ENCODE measurements at regions not wholly inside any gene's neighbourhood (a gene's known extent, or its start where the extent isn't known, plus 50 kb on each side); places are given as distances from the start of the nearest gene placed in this dataset.

DNA sequence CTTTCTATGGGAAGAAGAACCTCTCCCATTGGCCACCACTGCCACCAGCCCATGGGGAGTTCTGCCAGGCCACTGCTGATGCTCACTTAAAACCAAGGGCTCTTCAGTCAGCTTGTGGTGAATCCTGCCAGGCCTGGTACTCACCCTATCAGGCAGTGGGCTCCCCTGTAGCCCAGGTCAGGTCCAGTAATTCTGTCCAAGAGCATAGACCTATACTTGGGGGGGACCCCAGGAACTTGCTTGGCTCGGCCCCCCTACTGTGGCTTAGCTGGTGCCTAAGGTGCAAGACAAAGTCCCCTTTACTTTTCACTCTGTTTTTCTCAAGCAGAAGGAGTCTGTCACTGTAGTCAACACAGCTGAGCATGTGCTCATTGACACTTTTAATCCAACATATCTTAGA, 1012.2 kb downstream of the PCDH19 start:
- TF ChIP-seq, protein P1, sequence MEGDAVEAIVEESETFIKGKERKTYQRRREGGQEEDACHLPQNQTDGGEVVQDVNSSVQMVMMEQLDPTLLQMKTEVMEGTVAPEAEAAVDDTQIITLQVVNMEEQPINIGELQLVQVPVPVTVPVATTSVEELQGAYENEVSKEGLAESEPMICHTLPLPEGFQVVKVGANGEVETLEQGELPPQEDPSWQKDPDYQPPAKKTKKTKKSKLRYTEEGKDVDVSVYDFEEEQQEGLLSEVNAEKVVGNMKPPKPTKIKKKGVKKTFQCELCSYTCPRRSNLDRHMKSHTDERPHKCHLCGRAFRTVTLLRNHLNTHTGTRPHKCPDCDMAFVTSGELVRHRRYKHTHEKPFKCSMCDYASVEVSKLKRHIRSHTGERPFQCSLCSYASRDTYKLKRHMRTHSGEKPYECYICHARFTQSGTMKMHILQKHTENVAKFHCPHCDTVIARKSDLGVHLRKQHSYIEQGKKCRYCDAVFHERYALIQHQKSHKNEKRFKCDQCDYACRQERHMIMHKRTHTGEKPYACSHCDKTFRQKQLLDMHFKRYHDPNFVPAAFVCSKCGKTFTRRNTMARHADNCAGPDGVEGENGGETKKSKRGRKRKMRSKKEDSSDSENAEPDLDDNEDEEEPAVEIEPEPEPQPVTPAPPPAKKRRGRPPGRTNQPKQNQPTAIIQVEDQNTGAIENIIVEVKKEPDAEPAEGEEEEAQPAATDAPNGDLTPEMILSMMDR (IDR thresholded peaks at IDR 0.05; ENCODE audit: borderline replicate concordance, insufficient read depth, low read depth, low read length), result no peak

DNA sequence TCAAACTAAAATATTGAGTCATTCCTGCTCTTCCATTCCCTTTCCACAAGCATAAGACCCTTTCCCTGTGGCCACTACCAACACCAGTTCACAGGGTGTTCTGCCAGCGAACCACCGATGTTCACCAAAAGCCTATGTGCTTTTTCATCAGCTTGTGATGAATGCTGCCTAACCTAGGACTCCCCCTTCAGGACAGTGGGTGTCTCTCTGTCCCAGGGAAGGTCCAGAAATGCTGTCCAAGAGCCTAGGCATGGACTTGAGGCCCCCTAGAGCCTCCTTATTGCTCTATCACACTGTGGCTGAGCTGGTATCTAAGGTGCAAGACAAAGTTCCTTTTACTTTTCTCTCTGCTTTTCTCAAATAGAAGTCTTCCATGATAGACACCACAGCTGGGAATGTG, 1015.6 kb downstream of the PCDH19 start:
- TF ChIP-seq, protein P1 (IDR thresholded peaks at IDR 0.05; ENCODE audit: borderline replicate concordance, insufficient read depth, low read depth, low read length), result 0 out of 2 replicates have a peak, but pooled peaks have one; percentile 10
- no peak overlapping the region for H3K4me3 ChIP-seq (ENCODE audit: low read depth, low read length)

More for the DNA sequence above, 1012.2 kb downstream of the PCDH19 start:
- no peak overlapping the region for H3K4me3 ChIP-seq (ENCODE audit: low read depth, low read length)

DNA sequence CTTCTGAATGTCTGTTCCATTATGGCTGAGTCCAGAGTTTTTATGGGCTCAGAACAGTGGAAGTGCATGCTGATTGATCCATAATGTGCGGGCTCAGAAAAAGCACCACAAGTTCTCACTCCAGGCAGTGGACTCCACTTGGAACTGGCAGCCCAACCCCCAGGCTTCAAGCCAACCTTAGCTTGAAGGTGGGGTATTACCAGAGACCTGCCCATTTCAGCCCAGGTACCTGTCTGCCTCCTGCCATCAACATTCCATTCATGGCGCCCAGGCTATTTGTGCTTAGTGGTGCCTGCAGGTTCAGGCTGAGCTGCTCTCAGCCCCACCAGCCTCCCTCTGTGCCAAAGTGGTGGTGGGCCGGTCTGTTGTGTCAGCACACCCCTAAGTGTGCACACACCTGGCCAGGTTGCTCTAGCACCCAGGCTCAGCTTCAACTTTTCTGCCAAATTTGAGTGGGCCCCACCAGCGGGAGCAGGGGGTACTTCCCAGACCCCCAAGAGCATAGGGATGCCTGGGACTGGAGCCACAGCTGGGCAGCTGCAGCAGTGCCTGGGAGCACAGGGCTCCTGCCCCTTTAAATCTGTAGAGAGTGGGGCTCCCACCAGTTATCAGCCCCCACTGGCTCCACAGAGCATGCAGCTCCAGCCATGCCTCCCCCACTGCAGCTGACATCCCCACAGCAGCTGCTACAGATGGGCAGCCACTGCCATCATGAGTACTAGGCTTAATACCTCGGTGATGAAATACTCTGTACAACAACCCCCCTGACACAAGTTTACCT, 1025.3 kb downstream of the PCDH19 start:
- H3K4me3 ChIP-seq (ENCODE audit: low read depth, low read length), result no peak overlapping the region
- TF ChIP-seq, protein P1 (IDR thresholded peaks at IDR 0.05; ENCODE audit: borderline replicate concordance, insufficient read depth, low read depth, low read length), result no peak

DNA sequence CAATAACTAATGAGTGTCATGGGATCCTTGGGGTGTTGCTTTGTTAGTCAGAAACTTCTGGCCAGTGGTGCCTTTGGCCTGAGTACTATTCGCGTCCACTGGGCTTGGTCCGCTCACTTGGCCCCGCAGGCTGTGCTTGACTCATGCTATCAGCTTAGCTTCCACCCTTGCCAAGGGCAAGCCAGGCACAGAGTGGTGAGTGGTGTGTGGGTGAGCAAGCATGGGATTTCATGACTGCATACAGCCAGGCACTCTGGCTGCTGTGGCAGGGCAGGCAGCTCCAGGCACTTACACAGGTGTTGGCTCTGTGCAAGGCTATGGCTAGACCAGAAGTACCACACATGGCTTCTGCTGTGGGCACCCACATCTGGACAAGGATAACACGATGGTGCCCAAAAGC, 1026.3 kb downstream of the PCDH19 start:
- H3K4me3 ChIP-seq (ENCODE audit: low read depth, low read length), result no peak overlapping the region
- TF ChIP-seq, protein P1 (IDR thresholded peaks at IDR 0.05; ENCODE audit: borderline replicate concordance, insufficient read depth, low read depth, low read length), result no peak

DNA sequence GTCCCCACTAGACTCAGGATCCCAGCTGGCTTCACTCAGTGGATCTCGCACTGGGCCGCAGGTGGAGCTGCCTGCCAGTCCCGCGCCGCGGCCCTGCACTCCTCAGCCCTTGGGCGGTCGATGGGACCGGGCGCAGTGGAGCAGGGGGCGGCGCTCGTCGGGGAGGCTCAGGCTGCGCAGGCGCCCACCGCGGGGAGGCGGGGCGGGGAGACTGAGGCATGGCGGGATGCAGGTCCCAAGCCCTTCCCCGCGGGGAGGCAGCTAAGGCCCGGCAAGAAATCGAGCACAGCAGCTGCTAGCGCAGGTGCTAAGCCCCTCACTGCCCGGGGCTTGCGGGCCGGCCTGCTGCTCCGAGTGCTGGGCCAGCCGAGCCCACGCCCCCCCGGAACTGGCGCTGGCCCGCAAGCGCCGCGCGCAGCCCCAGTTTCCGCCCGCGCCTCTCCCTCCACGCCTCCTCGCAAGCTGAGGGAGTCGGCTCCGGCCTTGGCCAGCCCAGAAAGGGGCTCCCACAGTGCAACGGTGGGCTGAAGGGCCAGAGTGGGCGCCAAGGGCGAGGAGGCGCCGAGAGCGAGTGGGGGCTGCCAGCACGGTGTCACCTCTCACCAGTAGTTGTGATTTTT, 1038.0 kb downstream of the PCDH19 start:
- no peak overlapping the region for H3K4me3 ChIP-seq (ENCODE audit: low read depth, low read length)
- TF ChIP-seq, protein P1 (IDR thresholded peaks at IDR 0.05; ENCODE audit: borderline replicate concordance, insufficient read depth, low read depth, low read length), result no peak

DNA sequence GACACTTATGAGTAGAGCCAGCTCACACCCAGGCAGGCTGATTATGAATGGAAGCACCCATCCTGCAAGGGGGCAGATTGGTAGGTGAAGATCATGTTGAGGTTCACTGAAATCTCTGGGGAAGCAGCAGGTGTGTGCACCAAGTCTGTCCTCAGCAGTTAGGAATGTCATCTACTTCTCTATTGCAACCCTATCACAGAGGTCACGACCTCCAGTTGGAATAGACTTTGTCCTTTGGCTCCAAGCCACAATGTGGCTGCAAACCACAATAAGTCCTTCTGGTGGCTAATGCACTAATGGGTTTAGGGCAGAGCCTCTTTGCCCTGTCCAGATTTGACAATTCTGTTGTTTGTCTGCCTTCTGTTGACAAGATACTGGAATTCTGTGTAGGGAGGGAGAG, 1056.7 kb downstream of the PCDH19 start:
- no peak overlapping the region for H3K4me3 ChIP-seq (ENCODE audit: low read depth, low read length)
- TF ChIP-seq, protein P1 (IDR thresholded peaks at IDR 0.05; ENCODE audit: borderline replicate concordance, insufficient read depth, low read depth, low read length), result no peak

DNA sequence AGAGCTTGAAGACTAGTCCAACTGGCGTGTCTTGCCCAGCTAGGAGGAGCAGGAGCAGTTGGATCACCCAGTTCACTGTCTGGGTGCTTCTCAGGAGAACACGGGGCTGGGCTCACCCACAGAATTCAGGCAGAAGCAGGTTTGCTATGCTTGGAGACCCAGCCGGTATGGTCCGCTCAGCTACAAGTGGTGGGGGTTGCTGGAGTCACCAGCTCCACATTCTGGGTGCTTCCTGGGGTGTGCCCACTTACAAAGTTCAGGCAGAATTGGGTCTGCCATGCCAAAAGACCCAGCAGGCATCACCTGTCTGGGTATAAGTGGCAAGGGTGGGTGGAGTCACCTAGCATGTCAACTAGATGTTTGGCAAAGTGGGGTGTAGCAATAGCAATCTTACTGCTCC, 1061.8 kb downstream of the PCDH19 start:
- TF ChIP-seq, protein P1 (IDR thresholded peaks at IDR 0.05; ENCODE audit: borderline replicate concordance, insufficient read depth, low read depth, low read length), result no peak

More for the DNA sequence above, 1061.8 kb downstream of the PCDH19 start:
- no peak overlapping the region for H3K4me3 ChIP-seq (ENCODE audit: low read depth, low read length)

Data from GM12875 (cell line).